Cardiac fibroblast (primary cell): ENCODE measurements at regions not wholly inside any gene's neighbourhood (a gene's known extent, or its start where the extent isn't known, plus 50 kb on each side); places are given as distances from the start of the nearest gene placed in this dataset.
"Not testable (repeated sequence)": the region's sequence is repeated elsewhere in the genome, so short reads cannot be mapped to it uniquely, and the experiment has no call there.

Experiments
- DNase-seq, 2 donors: peaks; one replicate each; pipeline versions ENCODE4 v3.0.0 to v3.0.0-alpha.2; 2010; ENCODE audit warnings: low read depth in 2 of 2
- H3K4me3 ChIP-seq, 2 donors: replicated peaks in 1 of 2; 1 replicate in 1 of 2; 2 replicates in 1 of 2; pipeline ENCODE4 v1.5.1; 2011; ENCODE audit warnings: low read depth in 2 of 2, low read length in 2 of 2, mild to moderate bottlenecking in 2 of 2, moderate library complexity in 1 of 2
- TF ChIP-seq, protein P1 (sequence below): IDR thresholded peaks from one replicate; pipeline ENCODE4 v1.5.1; 2011; ENCODE audit warnings: low read depth, mild to moderate bottlenecking, low read length, inconsistent platforms

GRCh38 chr5:57932761-57933160 is 450.1 kb upstream of the ACTBL2 start:
- H3K4me3 ChIP-seq, result no peak overlapping the region
- DNase-seq, result no peak
- TF ChIP-seq, protein P1, sequence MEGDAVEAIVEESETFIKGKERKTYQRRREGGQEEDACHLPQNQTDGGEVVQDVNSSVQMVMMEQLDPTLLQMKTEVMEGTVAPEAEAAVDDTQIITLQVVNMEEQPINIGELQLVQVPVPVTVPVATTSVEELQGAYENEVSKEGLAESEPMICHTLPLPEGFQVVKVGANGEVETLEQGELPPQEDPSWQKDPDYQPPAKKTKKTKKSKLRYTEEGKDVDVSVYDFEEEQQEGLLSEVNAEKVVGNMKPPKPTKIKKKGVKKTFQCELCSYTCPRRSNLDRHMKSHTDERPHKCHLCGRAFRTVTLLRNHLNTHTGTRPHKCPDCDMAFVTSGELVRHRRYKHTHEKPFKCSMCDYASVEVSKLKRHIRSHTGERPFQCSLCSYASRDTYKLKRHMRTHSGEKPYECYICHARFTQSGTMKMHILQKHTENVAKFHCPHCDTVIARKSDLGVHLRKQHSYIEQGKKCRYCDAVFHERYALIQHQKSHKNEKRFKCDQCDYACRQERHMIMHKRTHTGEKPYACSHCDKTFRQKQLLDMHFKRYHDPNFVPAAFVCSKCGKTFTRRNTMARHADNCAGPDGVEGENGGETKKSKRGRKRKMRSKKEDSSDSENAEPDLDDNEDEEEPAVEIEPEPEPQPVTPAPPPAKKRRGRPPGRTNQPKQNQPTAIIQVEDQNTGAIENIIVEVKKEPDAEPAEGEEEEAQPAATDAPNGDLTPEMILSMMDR, result no peak

DNA sequence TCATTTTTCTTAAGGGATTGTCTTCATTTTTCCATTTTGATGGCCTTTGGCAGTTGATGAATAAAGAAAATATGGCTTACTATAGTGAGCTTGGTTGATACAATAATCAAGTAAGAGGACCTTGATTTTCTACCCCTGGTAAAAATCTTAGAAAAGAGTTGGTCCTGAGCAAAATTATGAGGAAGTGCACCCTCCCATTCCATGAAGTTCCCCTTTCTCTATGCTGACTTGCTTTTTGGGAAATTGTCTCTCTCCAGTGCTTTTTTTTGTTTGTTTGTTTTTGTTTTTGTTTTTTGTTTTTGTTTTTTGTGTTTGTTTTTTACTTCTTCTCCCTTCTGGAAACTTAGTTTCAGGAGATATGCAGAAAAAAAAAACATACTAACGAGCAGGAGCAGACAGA is 449.2 kb upstream of the ACTBL2 start:
- no peak for DNase-seq

DNA sequence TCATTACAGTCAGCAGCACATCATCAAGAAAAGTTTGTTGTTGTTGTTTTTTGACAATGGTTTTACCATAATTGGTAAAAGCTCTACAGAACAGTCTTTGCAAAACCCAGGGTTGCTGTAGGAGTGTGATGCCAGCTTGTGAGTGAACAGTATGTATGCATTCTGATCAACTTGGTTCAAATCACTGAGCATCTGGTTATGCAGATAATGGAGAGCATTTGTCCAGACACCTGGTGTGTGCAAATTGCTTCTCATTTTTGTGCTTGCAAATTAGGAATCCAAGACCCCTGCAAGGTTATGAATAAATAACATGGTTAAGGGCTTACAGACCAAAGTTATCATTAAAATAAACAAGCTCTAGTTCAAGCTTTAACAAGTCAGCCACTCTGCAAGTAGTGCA is 448.7 kb upstream of the ACTBL2 start:
- TF ChIP-seq, protein P1, result no peak
- no peak overlapping the region for H3K4me3 ChIP-seq
- no peak for DNase-seq

More for the DNA sequence above, 449.2 kb upstream of the ACTBL2 start:
- H3K4me3 ChIP-seq, result no peak overlapping the region
- TF ChIP-seq, protein P1, result no peak

DNA sequence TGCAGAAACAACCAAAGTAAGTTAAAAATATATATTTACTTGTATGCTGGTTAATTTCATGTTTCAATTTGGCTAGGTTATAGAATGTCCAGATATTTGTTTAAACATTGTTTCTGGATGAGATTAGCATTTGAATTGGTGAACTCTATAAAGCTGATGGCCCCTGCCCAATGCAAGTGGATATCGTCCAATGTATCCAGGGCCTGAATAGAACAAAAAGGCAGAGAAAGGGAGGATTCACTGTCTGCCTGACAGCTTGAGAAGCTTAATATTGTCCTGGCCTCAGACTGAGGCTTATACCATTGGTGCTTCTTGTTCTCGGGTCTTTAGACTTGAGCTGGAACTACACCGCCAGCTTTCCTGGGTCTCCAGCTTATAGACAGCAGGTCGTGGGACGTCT is 446.7 kb upstream of the ACTBL2 start:
- DNase-seq, result no peak
- TF ChIP-seq, protein P1, result no peak
- no peak overlapping the region for H3K4me3 ChIP-seq

GRCh38 chr5:57923094-57923493 is 440.5 kb upstream of the ACTBL2 start:
- not testable (repeated sequence) for DNase-seq, H3K4me3 ChIP-seq

- TF ChIP-seq, protein P1, result no peak
- no peak overlapping the region for H3K4me3 ChIP-seq
- DNase-seq, result no peak
Observed at GRCh38 chr5:57917004-57917403, 434.4 kb upstream of the ACTBL2 start.

DNA sequence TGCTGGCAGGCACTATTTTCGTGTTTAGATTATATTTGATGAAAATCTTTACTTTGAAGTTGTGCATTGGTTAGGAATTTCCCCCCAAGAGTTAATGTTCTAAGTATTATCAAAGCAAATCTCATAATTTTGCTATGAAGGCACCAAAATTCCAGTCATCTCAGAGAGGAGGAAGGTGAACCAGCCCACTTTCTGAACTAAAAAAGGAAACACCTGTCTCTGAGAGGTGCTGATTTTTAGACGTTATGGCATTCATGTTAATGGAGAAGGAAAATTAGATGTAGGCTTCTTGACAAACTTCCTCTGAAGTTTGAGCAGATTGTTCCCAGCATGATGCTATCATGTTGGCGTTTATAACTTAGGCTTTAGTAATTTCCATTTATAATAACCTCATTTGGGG is 432.9 kb upstream of the ACTBL2 start:
- H3K4me3 ChIP-seq, result no peak overlapping the region
- DNase-seq, result no peak
- TF ChIP-seq, protein P1, result no peak
